ENCODE measurements at regions not wholly inside any gene's neighbourhood (a gene's known extent, or its start where the extent isn't known, plus 50 kb on each side); places are given as distances from the start of the nearest gene placed in this dataset.

DNA sequence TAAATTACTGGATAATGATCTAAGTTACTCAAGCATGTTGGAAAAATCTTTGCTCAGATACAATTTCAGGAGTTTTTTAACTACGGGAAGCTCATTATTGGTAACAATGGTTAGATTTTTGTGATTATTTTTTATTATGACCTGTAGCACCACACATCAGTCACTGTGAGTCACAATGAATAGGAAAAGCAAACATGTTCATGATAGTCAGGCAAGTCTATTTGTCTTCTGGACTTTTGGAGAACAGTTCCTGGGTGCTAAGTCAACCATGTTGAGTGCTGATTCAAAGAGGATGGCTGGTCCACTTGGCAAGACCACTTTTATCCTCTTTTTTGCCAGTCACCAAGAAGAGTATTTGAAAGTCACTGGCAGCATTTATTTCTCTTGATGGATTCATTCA is 403.2 kb downstream of the KIF4B start:
- no peak overlapping the region for H3K4me3 ChIP-seq
- in situ Hi-C loops (cut with MboI) (no loop called here), intact Hi-C loops (cut with micrococcal nuclease) (no loop called here)
- WGBS (ENCODE audit: insufficient coverage, low coverage, missing lambda C conversion rate), result 0% methylated on average over 1 of the region's 1 CpG
- no TSS peak for BruUV-seq (replicated peaks)
- no peak overlapping the region for H3K4me2 ChIP-seq (ENCODE audit: insufficient read depth, low read length)
- H3K9me3 ChIP-seq (replicated peaks; ENCODE audit: control insufficient read depth, insufficient read depth, low read depth, low read length), result no peaks in the 10 kb centered on the region
- no peak overlapping the region for H3K9ac ChIP-seq (ENCODE audit: insufficient read depth in 1 of 2, low read depth in 2 of 2, low read length in 2 of 2)
- no peak for ATAC-seq
- H3K9me1 ChIP-seq (ENCODE audit: control insufficient read depth, insufficient read depth, low read length), result no peaks in the 10 kb centered on the region
- H3K4me1 ChIP-seq (replicated peaks in 1 of 2; ENCODE audit: control insufficient read depth in 2 of 2, insufficient read depth in 2 of 2, low read length in 2 of 2), result no peaks in the 10 kb centered on the region
- FAIRE-seq, result no peak
- H3K79me2 ChIP-seq (ENCODE audit: control insufficient read depth, insufficient read depth, low read length), result no peaks in the 10 kb centered on the region
- POLR2A ChIA-PET, result no interaction called here
- TF ChIP-seq SAFB (IDR thresholded peaks at IDR 0.05; ENCODE audit: borderline replicate concordance, low read depth, low read length) (no peak), TRIM28 (IDR thresholded peaks at IDR 0.05) (no peak), CHD2 (IDR thresholded peaks at IDR 0.05; ENCODE audit: low read depth, low read length) (no peak), TCF7L2 (IDR thresholded peaks at IDR 0.05; ENCODE audit: low read depth, low read length) (no peak), HNRNPUL1 (IDR thresholded peaks at IDR 0.05; ENCODE audit: low read length) (no peak), SNRNP70 (optimal IDR thresholded peaks at IDR 0.05; ENCODE audit: low read depth, low read length) (no peak), E2F3 (CRISPR knock-in tag; IDR thresholded peaks at IDR 0.05) (no peak)
- TF ChIP-seq, protein P1, sequence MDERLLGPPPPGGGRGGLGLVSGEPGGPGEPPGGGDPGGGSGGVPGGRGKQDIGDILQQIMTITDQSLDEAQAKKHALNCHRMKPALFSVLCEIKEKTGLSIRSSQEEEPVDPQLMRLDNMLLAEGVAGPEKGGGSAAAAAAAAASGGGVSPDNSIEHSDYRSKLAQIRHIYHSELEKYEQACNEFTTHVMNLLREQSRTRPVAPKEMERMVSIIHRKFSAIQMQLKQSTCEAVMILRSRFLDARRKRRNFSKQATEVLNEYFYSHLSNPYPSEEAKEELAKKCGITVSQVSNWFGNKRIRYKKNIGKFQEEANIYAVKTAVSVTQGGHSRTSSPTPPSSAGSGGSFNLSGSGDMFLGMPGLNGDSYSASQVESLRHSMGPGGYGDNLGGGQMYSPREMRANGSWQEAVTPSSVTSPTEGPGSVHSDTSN (CRISPR knock-in tag; IDR thresholded peaks at IDR 0.05; ENCODE audit: low read depth), result no peak
- TF ChIP-seq, protein P1 (tag; conservative IDR thresholded peaks at IDR 0.05; ENCODE audit: low read depth), result no peak
- TF ChIP-seq, protein P2, sequence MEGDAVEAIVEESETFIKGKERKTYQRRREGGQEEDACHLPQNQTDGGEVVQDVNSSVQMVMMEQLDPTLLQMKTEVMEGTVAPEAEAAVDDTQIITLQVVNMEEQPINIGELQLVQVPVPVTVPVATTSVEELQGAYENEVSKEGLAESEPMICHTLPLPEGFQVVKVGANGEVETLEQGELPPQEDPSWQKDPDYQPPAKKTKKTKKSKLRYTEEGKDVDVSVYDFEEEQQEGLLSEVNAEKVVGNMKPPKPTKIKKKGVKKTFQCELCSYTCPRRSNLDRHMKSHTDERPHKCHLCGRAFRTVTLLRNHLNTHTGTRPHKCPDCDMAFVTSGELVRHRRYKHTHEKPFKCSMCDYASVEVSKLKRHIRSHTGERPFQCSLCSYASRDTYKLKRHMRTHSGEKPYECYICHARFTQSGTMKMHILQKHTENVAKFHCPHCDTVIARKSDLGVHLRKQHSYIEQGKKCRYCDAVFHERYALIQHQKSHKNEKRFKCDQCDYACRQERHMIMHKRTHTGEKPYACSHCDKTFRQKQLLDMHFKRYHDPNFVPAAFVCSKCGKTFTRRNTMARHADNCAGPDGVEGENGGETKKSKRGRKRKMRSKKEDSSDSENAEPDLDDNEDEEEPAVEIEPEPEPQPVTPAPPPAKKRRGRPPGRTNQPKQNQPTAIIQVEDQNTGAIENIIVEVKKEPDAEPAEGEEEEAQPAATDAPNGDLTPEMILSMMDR (IDR thresholded peaks at IDR 0.05 in 2 of 3, conservative IDR thresholded peaks at IDR 0.05 in 1 of 3; ENCODE audit: insufficient read depth in 2 of 3, low read depth in 1 of 3, low read length in 3 of 3), result no peak
- TF ChIP-seq, protein P3, sequence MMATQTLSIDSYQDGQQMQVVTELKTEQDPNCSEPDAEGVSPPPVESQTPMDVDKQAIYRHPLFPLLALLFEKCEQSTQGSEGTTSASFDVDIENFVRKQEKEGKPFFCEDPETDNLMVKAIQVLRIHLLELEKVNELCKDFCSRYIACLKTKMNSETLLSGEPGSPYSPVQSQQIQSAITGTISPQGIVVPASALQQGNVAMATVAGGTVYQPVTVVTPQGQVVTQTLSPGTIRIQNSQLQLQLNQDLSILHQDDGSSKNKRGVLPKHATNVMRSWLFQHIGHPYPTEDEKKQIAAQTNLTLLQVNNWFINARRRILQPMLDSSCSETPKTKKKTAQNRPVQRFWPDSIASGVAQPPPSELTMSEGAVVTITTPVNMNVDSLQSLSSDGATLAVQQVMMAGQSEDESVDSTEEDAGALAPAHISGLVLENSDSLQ (IDR thresholded peaks at IDR 0.05), result no peak
- CTCF ChIA-PET (ENCODE audit: low intra/inter-chr PET ratio), result no interaction called here
- H3K27ac ChIP-seq (ENCODE audit: extremely low read depth, low read depth, low read length), result no peak overlapping the region
- H3K36me3 ChIP-seq (ENCODE audit: control insufficient read depth, insufficient read depth, low read length), result no peaks in the 10 kb centered on the region
- H2AFZ ChIP-seq (ENCODE audit: low read depth, low read length), result no peak overlapping the region
- DNase-seq (ENCODE audit: extremely low read depth in 1 of 4, low spot score in 3 of 4), result no peak
- no peaks in the 10 kb centered on the region for H4K20me1 ChIP-seq (replicated peaks; ENCODE audit: control insufficient read depth, insufficient read depth, low read length)
- H3K27me3 ChIP-seq (ENCODE audit: control insufficient read depth in 2 of 2, insufficient read depth in 2 of 2, low read length in 2 of 2), result no peaks in the 10 kb centered on the region
